GM23338 (cell line): ENCODE measurements at regions not wholly inside any gene's neighbourhood (a gene's known extent, or its start where the extent isn't known, plus 50 kb on each side); places are given as distances from the start of the nearest gene placed in this dataset.

Experiments
- ATAC-seq: fragments of 200-7000 bp; cut with Tn5 transposase; 3 replicates; pipeline ENCODE4 v1.9.1; 2020
- DNase-seq: peaks from one replicate; pipeline ENCODE4 v3.0.0-alpha.2; 2015; ENCODE audit warnings: low spot score
- H2AFZ ChIP-seq: fragments of 200-600 bp; sonication (generic); 2 replicates; pipeline ENCODE4 v1.8.0; 2016; ENCODE audit warnings: antibody characterized with exemption, mild to moderate bottlenecking, moderate library complexity
- H3F3A ChIP-seq: fragments of 200-600 bp; sonication (generic); replicated peaks from 2 replicates; pipeline ENCODE4 v1.8.0; 2017; ENCODE audit warnings: antibody characterized with exemption, mixed run types, low read depth
- H3K27ac ChIP-seq: fragments of 200-600 bp; sonication (generic); 2 replicates; pipeline ENCODE4 v1.6.1; 2016; ENCODE audit warnings: low read depth
- H3K27me3 ChIP-seq: fragments of 200-600 bp; sonication (generic); 2 replicates; pipeline ENCODE4 v1.8.0; 2016; ENCODE audit warnings: mild to moderate bottlenecking, mixed run types, moderate library complexity; ENCODE audit not compliant: insufficient read depth
- H3K36me3 ChIP-seq: fragments of 200-600 bp; sonication (generic); 2 replicates; pipeline ENCODE4 v1.8.0; 2016; ENCODE audit warnings: mild to moderate bottlenecking; ENCODE audit not compliant: insufficient read depth
- H3K4me1 ChIP-seq: fragments of 200-600 bp; sonication (generic); 2 replicates; pipeline ENCODE4 v1.8.0; 2016; ENCODE audit warnings: mild to moderate bottlenecking, moderate library complexity; ENCODE audit not compliant: insufficient read depth
- H3K4me2 ChIP-seq: fragments of 200-600 bp; sonication (generic); 2 replicates; pipeline ENCODE4 v1.7.1; 2017; ENCODE audit warnings: mixed run types
- H3K4me3 ChIP-seq: fragments of 200-600 bp; sonication (generic); 2 replicates; pipeline ENCODE4 v1.6.1; 2016; ENCODE audit warnings: mixed run types
- H3K79me2 ChIP-seq: fragments of 200-600 bp; sonication (generic); replicated peaks from 2 replicates; pipeline ENCODE4 v1.8.0; 2017; ENCODE audit warnings: mild to moderate bottlenecking; ENCODE audit not compliant: insufficient read depth
- H3K9me2 ChIP-seq: fragments of 200-600 bp; sonication (generic); 2 replicates; pipeline ENCODE4 v1.8.0; 2017; ENCODE audit not compliant: insufficient read depth
- H4K20me1 ChIP-seq: fragments of 200-600 bp; sonication (generic); replicated peaks from 2 replicates; pipeline ENCODE4 v1.8.0; 2017; ENCODE audit warnings: mild to moderate bottlenecking; ENCODE audit not compliant: insufficient read depth
- H3K27ac Mint-ChIP-seq: 2 replicates; pipeline ENCODE4 v1.8.0; 2020; ENCODE audit warnings: inconsistent platforms, mild to moderate bottlenecking, moderate library complexity, mixed read lengths
- H3K27me3 Mint-ChIP-seq: 3 replicates; pipeline ENCODE4 v1.8.0; 2022; ENCODE audit warnings: low read depth, mild to moderate bottlenecking, moderate library complexity, mixed read lengths, inconsistent platforms; ENCODE audit not compliant: insufficient read depth, poor library complexity
- H3K36me3 Mint-ChIP-seq: 3 replicates; pipeline ENCODE4 v1.8.0; 2021; ENCODE audit warnings: low read depth, mild to moderate bottlenecking, inconsistent platforms, moderate library complexity, mixed read lengths
- H3K4me1 Mint-ChIP-seq: 3 replicates; pipeline ENCODE4 v1.8.0; 2020; ENCODE audit warnings: mild to moderate bottlenecking, inconsistent platforms, mixed read lengths
- H3K4me3 Mint-ChIP-seq: 3 replicates; pipeline ENCODE4 v1.8.0; 2021; ENCODE audit warnings: moderate library complexity, mild to moderate bottlenecking, inconsistent platforms, mixed read lengths
- H3K9me3 Mint-ChIP-seq: 3 replicates; pipeline ENCODE4 v1.8.0; 2020; ENCODE audit warnings: moderate library complexity, mild to moderate bottlenecking, inconsistent platforms, mixed read lengths
- CREB1 ChIP-seq: fragments of 250-450 bp; sonication (Bioruptor Pico); IDR thresholded peaks from 2 replicates; pipeline ENCODE4 v1.5.0; 2020; ENCODE audit warnings: low read depth, mild to moderate bottlenecking, moderate library complexity
- ETS1 ChIP-seq: IDR thresholded peaks from 2 replicates; pipeline ENCODE4 v1.6.1; 2016; ENCODE audit warnings: antibody characterized with exemption
- EZH2 ChIP-seq: fragments of 200-600 bp; sonication (generic); IDR thresholded peaks from one replicate; pipeline ENCODE4 v1.8.0; 2017; ENCODE audit warnings: antibody characterized with exemption, mild to moderate bottlenecking, low read depth; ENCODE audit not compliant: unreplicated experiment
- EZH2phosphoT487 ChIP-seq: fragments of 200-600 bp; sonication (generic); IDR thresholded peaks from one replicate; pipeline ENCODE4 v1.8.1; 2018; ENCODE audit warnings: antibody characterized with exemption; ENCODE audit not compliant: unreplicated experiment
- JUNB ChIP-seq: IDR thresholded peaks from one replicate; pipeline ENCODE4 v1.6.1; 2016; ENCODE audit warnings: antibody characterized with exemption; ENCODE audit not compliant: unreplicated experiment
- NANOG ChIP-seq: IDR thresholded peaks from 2 replicates; pipeline ENCODE4 v1.6.1; 2016; ENCODE audit warnings: antibody characterized with exemption, borderline replicate concordance
- STAT1 ChIP-seq: IDR thresholded peaks from one replicate; pipeline ENCODE4 v1.6.1; 2016; ENCODE audit warnings: antibody characterized with exemption; ENCODE audit not compliant: unreplicated experiment
- ZNF114 ChIP-seq: fragments of 250-450 bp; sonication (Bioruptor Pico); IDR thresholded peaks from 2 replicates; pipeline ENCODE4 v1.5.0; 2020; ENCODE audit warnings: mild to moderate bottlenecking, moderate library complexity
- ZNF462 ChIP-seq: fragments of 250-450 bp; sonication (Bioruptor Pico); IDR thresholded peaks from 2 replicates; pipeline ENCODE4 v1.5.0; 2020; ENCODE audit warnings: mild to moderate bottlenecking, moderate library complexity
- TF ChIP-seq, protein P1 (sequence below): IDR thresholded peaks from one replicate; pipeline ENCODE4 v1.6.1; 2018; ENCODE audit warnings: antibody characterized with exemption; ENCODE audit not compliant: unreplicated experiment
- TF ChIP-seq, protein P2 (sequence below), 2 experiments: fragments of 200-600 bp in 1 of 2; sonication (generic) in 1 of 2; conservative IDR thresholded peaks; 2 replicates each; pipeline versions ENCODE4 v1.5.1 to v1.6.1; 2016 to 2017; ENCODE audit warnings: antibody characterized with exemption in 2 of 2, low read depth in 2 of 2, mild to moderate bottlenecking in 2 of 2, moderate library complexity in 1 of 2

DNA sequence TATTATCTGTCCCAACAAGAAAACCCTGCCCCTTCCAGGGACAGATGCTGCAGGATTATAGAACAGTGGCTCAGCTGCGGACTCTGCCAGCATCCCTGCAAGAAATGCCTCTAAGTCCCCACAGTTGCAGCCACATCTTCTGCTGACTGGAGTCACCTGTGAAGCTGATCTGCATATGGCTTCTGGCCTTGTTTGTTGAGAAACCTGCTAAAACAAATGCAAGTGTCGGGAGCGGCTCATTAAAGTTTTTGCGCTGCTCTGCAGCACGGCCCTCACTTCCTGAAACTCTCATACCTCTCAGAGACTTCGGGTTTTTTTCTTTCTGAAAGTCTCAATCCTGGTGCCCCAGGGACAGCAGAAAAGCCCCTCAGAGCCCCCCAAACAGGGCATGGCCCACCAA, 725.0 kb downstream of the UQCRFS1 start (continued):
- TF ChIP-seq, protein P1, sequence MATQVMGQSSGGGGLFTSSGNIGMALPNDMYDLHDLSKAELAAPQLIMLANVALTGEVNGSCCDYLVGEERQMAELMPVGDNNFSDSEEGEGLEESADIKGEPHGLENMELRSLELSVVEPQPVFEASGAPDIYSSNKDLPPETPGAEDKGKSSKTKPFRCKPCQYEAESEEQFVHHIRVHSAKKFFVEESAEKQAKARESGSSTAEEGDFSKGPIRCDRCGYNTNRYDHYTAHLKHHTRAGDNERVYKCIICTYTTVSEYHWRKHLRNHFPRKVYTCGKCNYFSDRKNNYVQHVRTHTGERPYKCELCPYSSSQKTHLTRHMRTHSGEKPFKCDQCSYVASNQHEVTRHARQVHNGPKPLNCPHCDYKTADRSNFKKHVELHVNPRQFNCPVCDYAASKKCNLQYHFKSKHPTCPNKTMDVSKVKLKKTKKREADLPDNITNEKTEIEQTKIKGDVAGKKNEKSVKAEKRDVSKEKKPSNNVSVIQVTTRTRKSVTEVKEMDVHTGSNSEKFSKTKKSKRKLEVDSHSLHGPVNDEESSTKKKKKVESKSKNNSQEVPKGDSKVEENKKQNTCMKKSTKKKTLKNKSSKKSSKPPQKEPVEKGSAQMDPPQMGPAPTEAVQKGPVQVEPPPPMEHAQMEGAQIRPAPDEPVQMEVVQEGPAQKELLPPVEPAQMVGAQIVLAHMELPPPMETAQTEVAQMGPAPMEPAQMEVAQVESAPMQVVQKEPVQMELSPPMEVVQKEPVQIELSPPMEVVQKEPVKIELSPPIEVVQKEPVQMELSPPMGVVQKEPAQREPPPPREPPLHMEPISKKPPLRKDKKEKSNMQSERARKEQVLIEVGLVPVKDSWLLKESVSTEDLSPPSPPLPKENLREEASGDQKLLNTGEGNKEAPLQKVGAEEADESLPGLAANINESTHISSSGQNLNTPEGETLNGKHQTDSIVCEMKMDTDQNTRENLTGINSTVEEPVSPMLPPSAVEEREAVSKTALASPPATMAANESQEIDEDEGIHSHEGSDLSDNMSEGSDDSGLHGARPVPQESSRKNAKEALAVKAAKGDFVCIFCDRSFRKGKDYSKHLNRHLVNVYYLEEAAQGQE: no peak
- TF ChIP-seq NANOG: no peak
- no peak for TF ChIP-seq CREB1 (CRISPR knock-in tag)

DNA sequence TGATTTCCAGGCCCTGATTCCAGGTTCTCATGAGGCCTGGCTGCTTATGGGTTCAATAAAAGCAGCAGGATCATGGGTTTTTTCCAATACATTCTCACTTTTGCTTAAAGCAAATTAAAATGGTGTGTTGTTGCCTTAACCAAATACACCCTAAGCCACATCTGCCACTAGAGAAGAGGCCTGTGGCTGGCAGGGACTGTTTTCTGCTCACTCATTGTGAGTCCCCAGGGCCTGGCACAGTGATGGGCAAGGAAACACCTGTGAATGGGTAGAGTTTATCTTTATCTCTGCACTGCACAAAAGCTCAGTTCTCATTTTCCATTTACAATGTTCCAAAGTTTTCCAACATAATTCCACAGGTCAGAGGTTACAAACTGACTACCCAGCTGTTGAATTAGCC, 726.0 kb downstream of the UQCRFS1 start:
- H3K4me3 ChIP-seq: no peak overlapping the region
- H3K4me1 Mint-ChIP-seq: peaks cover 26% of the 10 kb centered on the region; the same call in 2 of the 3 replicates
- TF ChIP-seq ZNF462 (CRISPR knock-in tag) (no peak), NANOG (no peak), EZH2phosphoT487 (no peak), EZH2 (no peak), ETS1 (no peak), ZNF114 (CRISPR knock-in tag) (no peak), JUNB (no peak), STAT1 (no peak)
- TF ChIP-seq, protein P2, sequence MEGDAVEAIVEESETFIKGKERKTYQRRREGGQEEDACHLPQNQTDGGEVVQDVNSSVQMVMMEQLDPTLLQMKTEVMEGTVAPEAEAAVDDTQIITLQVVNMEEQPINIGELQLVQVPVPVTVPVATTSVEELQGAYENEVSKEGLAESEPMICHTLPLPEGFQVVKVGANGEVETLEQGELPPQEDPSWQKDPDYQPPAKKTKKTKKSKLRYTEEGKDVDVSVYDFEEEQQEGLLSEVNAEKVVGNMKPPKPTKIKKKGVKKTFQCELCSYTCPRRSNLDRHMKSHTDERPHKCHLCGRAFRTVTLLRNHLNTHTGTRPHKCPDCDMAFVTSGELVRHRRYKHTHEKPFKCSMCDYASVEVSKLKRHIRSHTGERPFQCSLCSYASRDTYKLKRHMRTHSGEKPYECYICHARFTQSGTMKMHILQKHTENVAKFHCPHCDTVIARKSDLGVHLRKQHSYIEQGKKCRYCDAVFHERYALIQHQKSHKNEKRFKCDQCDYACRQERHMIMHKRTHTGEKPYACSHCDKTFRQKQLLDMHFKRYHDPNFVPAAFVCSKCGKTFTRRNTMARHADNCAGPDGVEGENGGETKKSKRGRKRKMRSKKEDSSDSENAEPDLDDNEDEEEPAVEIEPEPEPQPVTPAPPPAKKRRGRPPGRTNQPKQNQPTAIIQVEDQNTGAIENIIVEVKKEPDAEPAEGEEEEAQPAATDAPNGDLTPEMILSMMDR (conservative IDR thresholded peaks at IDR 0.05; ENCODE audit: low read depth in 2 of 2): no peak

More for the DNA sequence above, 726.0 kb downstream of the UQCRFS1 start:
- peaks cover 4% of the 10 kb centered on the region for H3K27me3 Mint-ChIP-seq
- DNase-seq (no peak), ATAC-seq (no peak)
- no peaks in the 10 kb centered on the region for H3K36me3 Mint-ChIP-seq
- H3K27ac Mint-ChIP-seq: no peak overlapping the region
- Histone ChIP-seq H2AFZ (no peak overlapping the region), H3K27me3 (no peaks in the 10 kb centered on the region), H4K20me1 (no peaks in the 10 kb centered on the region), H3K79me2 (no peaks in the 10 kb centered on the region), H3K9me2 (no peaks in the 10 kb centered on the region), H3K27ac (no peak overlapping the region), H3K4me2 (no peak overlapping the region), H3K4me1 (no peaks in the 10 kb centered on the region; the same call in 1 of the 2 replicates), H3F3A (no peaks in the 10 kb centered on the region), H3K36me3 (no peaks in the 10 kb centered on the region)
- H3K4me3 Mint-ChIP-seq: no peak overlapping the region
- no peaks in the 10 kb centered on the region for H3K9me3 Mint-ChIP-seq
